Endothelial cell of umbilical vein (primary cell): ENCODE measurements at regions not wholly inside any gene's neighbourhood (a gene's known extent, or its start where the extent isn't known, plus 50 kb on each side); places are given as distances from the start of the nearest gene placed in this dataset.

Experiments
- BruUV-seq: library from RNA; stranded (reverse); fragments of 400-500 nt; replicated peaks from 2 replicates; lab custom pipeline; 2021; lab: Mats Ljungman, UMichigan
- CTCF ChIA-PET: fragments of 300-600, 350-600 bp; sonication (Branson Sonifier 250); formaldehyde crosslinking; loops from one replicate; lab custom pipeline; 2021; ENCODE audit warnings: antibody characterized with exemption, inconsistent platforms; lab: Charles Lee
- POLR2A ChIA-PET: fragments of 300-600, 350-600 bp; sonication (Branson Sonifier 250); formaldehyde crosslinking; loops from one replicate; lab custom pipeline; 2021; ENCODE audit warnings: antibody characterized with exemption, inconsistent platforms; lab: Charles Lee
- DNase-seq: peaks from one replicate; pipeline ENCODE4 v3.0.0-alpha.2; 2011; ENCODE audit warnings: low read depth, low spot score
- FAIRE-seq: peaks from 2 replicates; lab custom pipeline; 2011; peaks lifted over from hg19 to GRCh38; lab: Jason Lieb, UNC
- H2AFZ ChIP-seq: 2 replicates; pipeline ENCODE4 v1.6.0; 2012; ENCODE audit warnings: low read depth, low read length, control low read depth, inconsistent platforms
- H3K27ac ChIP-seq: 2 replicates; pipeline ENCODE4 v1.5.1; 2011; ENCODE audit warnings: low read depth, mild to moderate bottlenecking, control low read depth, low read length, moderate library complexity; ENCODE audit not compliant: insufficient read depth
- H3K27me3 ChIP-seq, 2 experiments: 2 replicates each; pipeline versions ENCODE4 v1.6.0 to v1.6.1; 2011; ENCODE audit warnings: low read length in 2 of 2, mixed read lengths in 1 of 2; ENCODE audit not compliant: control insufficient read depth in 2 of 2, insufficient read depth in 2 of 2
- H3K36me3 ChIP-seq, 2 experiments: 2 replicates in 1 of 2; 3 replicates in 1 of 2; pipeline ENCODE4 v1.5.1; 2011; ENCODE audit warnings: low read length in 2 of 2, mild to moderate bottlenecking in 1 of 2, moderate library complexity in 1 of 2; ENCODE audit not compliant: control insufficient read depth in 2 of 2, insufficient read depth in 2 of 2; ENCODE audit errors: extremely low read depth in 1 of 2
- H3K4me1 ChIP-seq: 3 replicates; pipeline ENCODE4 v1.5.1; 2011; ENCODE audit warnings: mild to moderate bottlenecking, low read length; ENCODE audit not compliant: control insufficient read depth, insufficient read depth; ENCODE audit errors: extremely low read depth
- H3K4me2 ChIP-seq: 2 replicates; pipeline ENCODE4 v1.6.1; 2011; ENCODE audit warnings: low read length, control low read depth, mixed read lengths; ENCODE audit not compliant: insufficient read depth
- H3K4me3 ChIP-seq, 3 experiments: fragments of 200-600 bp in 1 of 3; sonication (generic), shearing (Covaris generic) in 1 of 3; replicated peaks in 1 of 3; 2 replicates each; pipeline ENCODE4 v1.5.1; 2011 to 2016; ENCODE audit warnings: control low read depth in 3 of 3, low read length in 3 of 3, mild to moderate bottlenecking in 2 of 3, inconsistent platforms in 1 of 3, low read depth in 1 of 3, moderate library complexity in 1 of 3; ENCODE audit not compliant: insufficient read depth in 1 of 3
- H3K79me2 ChIP-seq: 2 replicates; pipeline ENCODE4 v1.6.0; 2012; ENCODE audit warnings: low read length, inconsistent platforms; ENCODE audit not compliant: control insufficient read depth, insufficient read depth
- H3K9ac ChIP-seq: replicated peaks from 2 replicates; pipeline ENCODE3; 2011; ENCODE audit warnings: low read length, control low read depth; ENCODE audit not compliant: insufficient read depth; ENCODE audit errors: extremely low read depth
- H3K9me1 ChIP-seq: replicated peaks from 3 replicates; pipeline ENCODE4 v1.6.0; 2011; ENCODE audit warnings: mild to moderate bottlenecking, low read length; ENCODE audit not compliant: control insufficient read depth, insufficient read depth; ENCODE audit errors: extremely low read depth
- H3K9me3 ChIP-seq: replicated peaks from 2 replicates; pipeline ENCODE4 v1.5.1; 2012; ENCODE audit warnings: low read length, inconsistent platforms; ENCODE audit not compliant: control insufficient read depth, insufficient read depth
- H4K20me1 ChIP-seq: replicated peaks from 2 replicates; pipeline ENCODE3; 2011; ENCODE audit warnings: mild to moderate bottlenecking, low read length; ENCODE audit not compliant: control insufficient read depth, insufficient read depth; ENCODE audit errors: extremely low read depth
- CTCF ChIP-seq, 2 donors: IDR thresholded peaks; 1 replicate in 1 of 2; 2 replicates in 1 of 2; pipeline ENCODE4 v1.5.1; 2011; ENCODE audit warnings: low read length in 2 of 2, mild to moderate bottlenecking in 2 of 2, moderate library complexity in 2 of 2, control low read depth in 1 of 2, inconsistent platforms in 1 of 2, low read depth in 1 of 2; ENCODE audit not compliant: insufficient read depth in 1 of 2; ENCODE audit errors: extremely low read depth in 1 of 2
- EZH2 ChIP-seq: IDR thresholded peaks from 2 replicates; pipeline ENCODE4 v1.6.1; 2012; ENCODE audit warnings: borderline replicate concordance, low read depth, mild to moderate bottlenecking, moderate library complexity, low read length, inconsistent platforms; ENCODE audit not compliant: severe bottlenecking
- FOS ChIP-seq: IDR thresholded peaks from 2 replicates; pipeline ENCODE4 v1.6.1; 2011; ENCODE audit warnings: mild to moderate bottlenecking, low read length, moderate library complexity, borderline replicate concordance; ENCODE audit not compliant: insufficient read depth
- GATA2 ChIP-seq: IDR thresholded peaks from 2 replicates; pipeline ENCODE4 v1.7.0; 2011; ENCODE audit warnings: low read depth, mild to moderate bottlenecking, moderate library complexity, mixed read lengths, low read length; ENCODE audit not compliant: insufficient read length, insufficient read depth
- JUN ChIP-seq: IDR thresholded peaks from 2 replicates; pipeline ENCODE4 v1.6.1; 2011; ENCODE audit warnings: borderline replicate concordance, low read depth; ENCODE audit not compliant: insufficient read length, insufficient read depth
- MAX ChIP-seq: IDR thresholded peaks from 2 replicates; pipeline ENCODE4 v1.6.1; 2011; ENCODE audit not compliant: insufficient read depth, insufficient read length
- MYC ChIP-seq: IDR thresholded peaks from one replicate; pipeline ENCODE4 v1.6.1; 2011; ENCODE audit warnings: mild to moderate bottlenecking, low read depth, low read length
- POLR2A ChIP-seq: IDR thresholded peaks from 2 replicates; pipeline ENCODE4 v1.6.1; 2012; ENCODE audit warnings: low read depth, mild to moderate bottlenecking, control low read depth, low read length
- POLR2AphosphoS5 ChIP-seq: IDR thresholded peaks from 2 replicates; pipeline ENCODE4 v1.6.1; 2012; ENCODE audit warnings: low read depth, mild to moderate bottlenecking, control low read depth, low read length, moderate library complexity; ENCODE audit not compliant: insufficient read depth
- dilution Hi-C: fragments of 300-500 bp; cut with MboI; formaldehyde crosslinking; loops from one replicate; pipeline ENCODE4 v1.15.0; 2019; ENCODE audit warnings: low sequenced_read_pairs; ENCODE audit not compliant: extremely low pct_ligation_motif_present
- intact Hi-C: fragments of 100-400 bp; cut with micrococcal nuclease; formaldehyde crosslinking; loops from one replicate; pipeline ENCODE4 v1.10.0; 2022

GRCh38 chr13:21256891-21257290 lies 80.4 kb downstream of the MRPL57 start:
- no TSS peak for BruUV-seq
- ChIA-PET POLR2A (no interaction called here), CTCF (no interaction called here)
- Histone ChIP-seq H4K20me1 (no peaks in the 10 kb centered on the region), H3K27ac (no peak overlapping the region), H3K9me3 (no peaks in the 10 kb centered on the region), H3K4me3 (no peak overlapping the region), H3K27me3 (peaks cover 1 to 9% of the 10 kb centered on the region in 2 experiments), H2AFZ (no peak overlapping the region), H3K9ac (no peak overlapping the region), H3K36me3 (no peaks in the 10 kb centered on the region), H3K4me1 (no peaks in the 10 kb centered on the region), H3K9me1 (no peaks in the 10 kb centered on the region), H3K4me2 (no peak overlapping the region), H3K79me2 (no peaks in the 10 kb centered on the region)
- dilution Hi-C loops = no loop called here
- DNase-seq (no peak), FAIRE-seq (no peak)
- no peak for TF ChIP-seq CTCF (IDR thresholded peaks at IDR 0.05; ENCODE audit: extremely low read depth in 1 of 2, insufficient read depth in 1 of 2, low read depth in 1 of 2, low read length in 2 of 2)
- no peak for TF ChIP-seq EZH2
- TF ChIP-seq MAX = no peak
- TF ChIP-seq MYC = no peak
- TF ChIP-seq FOS = no peak
- TF ChIP-seq POLR2A = no peak
- no peak for TF ChIP-seq POLR2AphosphoS5
- TF ChIP-seq GATA2 = no peak
- TF ChIP-seq JUN = no peak
- intact Hi-C loops = loop anchor here (5.0 kb wide), 1 partner anchor 1145 kb away; no protein-coding TSS in a partner anchor
